Thoracic aorta (tissue), 2 donors: ENCODE measurements at regions not wholly inside any gene's neighbourhood (a gene's known extent, or its start where the extent isn't known, plus 50 kb on each side); places are given as distances from the start of the nearest gene placed in this dataset.

Experiments
- ATAC-seq: fragments of 150-250 bp; one replicate; pipeline ENCODE4 v1.8.0; 2017; ENCODE audit warnings: low read depth; ENCODE audit not compliant: insufficient number of reproducible peaks, low FRiP score
- DNase-seq: peaks from one replicate; pipeline ENCODE4 v3.0.0-alpha.2; 2020; ENCODE audit warnings: low spot score
- H3K27ac ChIP-seq, 2 donors: fragments of 200-600 bp; sonication (generic); 1 replicate in 1 of 2; 2 replicates in 1 of 2; pipeline ENCODE4 v1.5.1; 2016; ENCODE audit warnings: mild to moderate bottlenecking in 2 of 2, moderate library complexity in 2 of 2
- H3K27me3 ChIP-seq: fragments of 200-600 bp; sonication (generic); replicated peaks from 2 replicates; pipeline ENCODE4 v1.6.0; 2016; ENCODE audit warnings: mild to moderate bottlenecking; ENCODE audit not compliant: insufficient read depth
- H3K36me3 ChIP-seq: fragments of 200-600 bp; sonication (generic); one replicate; pipeline ENCODE4 v1.5.1; 2016
- H3K4me1 ChIP-seq, 2 donors: fragments of 200-600 bp; sonication (generic); 1 replicate in 1 of 2; 2 replicates in 1 of 2; pipeline versions ENCODE4 v1.5.1 to v1.6.0; 2016; ENCODE audit warnings: low read depth in 2 of 2, mild to moderate bottlenecking in 1 of 2; ENCODE audit not compliant: control insufficient read depth in 1 of 2
- H3K4me3 ChIP-seq: fragments of 200-600 bp; sonication (generic); 2 replicates; pipeline ENCODE4 v1.5.1; 2016; ENCODE audit warnings: mild to moderate bottlenecking
- H3K9me3 ChIP-seq: fragments of 200-600 bp; sonication (generic); 2 replicates; pipeline ENCODE4 v1.5.1; 2016
- TF ChIP-seq, protein P1 (sequence below): fragments of 200-600 bp; sonication (generic); IDR thresholded peaks from one replicate; pipeline ENCODE4 v1.5.1; 2019; ENCODE audit warnings: antibody characterized with exemption

DNA sequence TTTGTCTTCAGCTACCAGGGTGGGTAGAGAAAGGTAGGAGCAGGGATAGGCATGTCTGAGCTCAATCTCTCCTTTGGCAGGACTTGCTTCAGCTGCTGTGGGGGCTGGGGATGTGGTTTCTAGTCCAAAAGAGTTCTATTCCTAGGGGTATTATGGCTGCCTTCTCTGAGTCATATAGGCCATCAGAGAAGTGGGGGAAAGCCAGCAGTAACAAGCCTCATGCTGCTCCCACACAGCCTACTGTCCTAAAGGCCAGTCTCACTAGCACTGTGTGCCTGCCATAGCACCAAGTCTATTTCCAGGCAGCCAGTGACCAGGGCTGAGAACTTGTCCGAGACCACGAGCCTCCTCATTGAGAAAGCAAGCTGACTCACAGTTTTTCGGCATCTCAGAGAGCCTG, 270.6 kb downstream of the DCAF12L2 start:
- no peaks in the 10 kb centered on the region for H3K9me3 ChIP-seq
- no peaks in the 10 kb centered on the region for H3K36me3 ChIP-seq
- no peaks in the 10 kb centered on the region for H3K27me3 ChIP-seq
- ATAC-seq (no peak), DNase-seq (no peak)
- H3K4me1 ChIP-seq = no peaks in the 10 kb centered on the region
- TF ChIP-seq, protein P1, sequence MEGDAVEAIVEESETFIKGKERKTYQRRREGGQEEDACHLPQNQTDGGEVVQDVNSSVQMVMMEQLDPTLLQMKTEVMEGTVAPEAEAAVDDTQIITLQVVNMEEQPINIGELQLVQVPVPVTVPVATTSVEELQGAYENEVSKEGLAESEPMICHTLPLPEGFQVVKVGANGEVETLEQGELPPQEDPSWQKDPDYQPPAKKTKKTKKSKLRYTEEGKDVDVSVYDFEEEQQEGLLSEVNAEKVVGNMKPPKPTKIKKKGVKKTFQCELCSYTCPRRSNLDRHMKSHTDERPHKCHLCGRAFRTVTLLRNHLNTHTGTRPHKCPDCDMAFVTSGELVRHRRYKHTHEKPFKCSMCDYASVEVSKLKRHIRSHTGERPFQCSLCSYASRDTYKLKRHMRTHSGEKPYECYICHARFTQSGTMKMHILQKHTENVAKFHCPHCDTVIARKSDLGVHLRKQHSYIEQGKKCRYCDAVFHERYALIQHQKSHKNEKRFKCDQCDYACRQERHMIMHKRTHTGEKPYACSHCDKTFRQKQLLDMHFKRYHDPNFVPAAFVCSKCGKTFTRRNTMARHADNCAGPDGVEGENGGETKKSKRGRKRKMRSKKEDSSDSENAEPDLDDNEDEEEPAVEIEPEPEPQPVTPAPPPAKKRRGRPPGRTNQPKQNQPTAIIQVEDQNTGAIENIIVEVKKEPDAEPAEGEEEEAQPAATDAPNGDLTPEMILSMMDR = no peak
- no peak overlapping the region for H3K27ac ChIP-seq
- no peak overlapping the region for H3K4me3 ChIP-seq

DNA sequence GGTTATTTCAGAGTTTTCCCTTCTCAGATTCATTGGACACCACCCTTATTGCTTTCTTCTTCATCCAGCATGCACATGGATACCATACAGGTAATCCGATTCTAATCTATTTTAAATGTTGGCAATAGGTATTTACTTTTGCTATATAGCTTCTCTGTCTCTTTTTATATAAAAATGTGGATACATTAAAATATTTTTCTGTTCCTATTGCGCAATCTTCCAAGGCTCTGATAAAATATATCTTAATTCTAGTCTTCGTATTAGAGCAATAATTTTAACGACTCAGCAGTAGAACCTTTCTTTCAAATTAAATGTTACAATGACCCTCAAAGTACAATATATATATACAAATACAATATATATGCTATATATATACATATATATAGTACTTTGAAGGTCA, 239.8 kb downstream of the DCAF12L2 start:
- DNase-seq (no peak), ATAC-seq (no peak)
- Histone ChIP-seq H3K36me3 (no peaks in the 10 kb centered on the region), H3K4me1 (no peaks in the 10 kb centered on the region), H3K9me3 (no peaks in the 10 kb centered on the region), H3K4me3 (no peak overlapping the region), H3K27me3 (no peaks in the 10 kb centered on the region), H3K27ac (no peak overlapping the region)
- TF ChIP-seq, protein P1 = no peak

DNA sequence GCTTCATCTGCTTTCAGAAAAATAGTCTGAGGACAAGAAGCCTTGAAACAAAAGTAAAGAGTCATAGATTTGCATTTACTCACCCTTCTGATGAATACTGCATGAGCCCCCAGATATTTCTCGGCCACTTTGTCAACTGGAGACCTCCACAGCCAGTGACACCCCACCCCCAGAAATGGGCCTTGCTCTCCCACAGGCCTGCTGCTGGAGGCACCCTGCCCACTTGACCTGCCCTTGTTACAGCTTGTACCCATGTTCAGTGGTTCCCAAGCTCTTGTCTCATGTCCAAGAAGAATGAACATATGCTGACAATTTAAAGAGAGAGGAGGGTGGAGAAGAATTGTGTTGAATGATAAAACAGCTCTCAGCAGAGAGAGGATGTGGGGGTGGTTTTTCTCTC, 225.1 kb downstream of the DCAF12L2 start:
- no peak overlapping the region for H3K4me3 ChIP-seq
- no peak overlapping the region for H3K27ac ChIP-seq
- H3K36me3 ChIP-seq = no peaks in the 10 kb centered on the region
- TF ChIP-seq, protein P1 = no peak
- H3K9me3 ChIP-seq = no peaks in the 10 kb centered on the region
- DNase-seq (no peak), ATAC-seq (no peak)
- H3K27me3 ChIP-seq = no peaks in the 10 kb centered on the region
- H3K4me1 ChIP-seq = no peaks in the 10 kb centered on the region

DNA sequence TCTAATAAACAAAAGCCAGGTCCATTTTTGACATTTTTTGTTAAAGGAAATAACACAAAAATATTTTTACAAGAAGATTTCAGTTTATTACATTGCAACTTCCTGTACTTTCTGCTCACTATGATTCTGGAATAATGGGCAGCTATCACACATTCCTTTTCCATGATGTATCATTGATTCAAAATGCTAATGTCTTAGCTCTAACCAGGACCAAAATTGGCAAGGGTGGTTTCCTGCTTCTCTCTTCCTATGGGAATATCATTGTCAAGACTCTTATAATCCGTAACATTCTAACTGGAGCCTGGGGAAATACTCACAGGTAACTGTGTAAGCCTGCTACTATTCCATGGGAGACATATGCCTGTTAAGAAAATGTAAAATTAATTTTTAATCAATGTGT, 218.6 kb downstream of the DCAF12L2 start:
- ATAC-seq (no peak), DNase-seq (no peak)
- H3K27me3 ChIP-seq = no peaks in the 10 kb centered on the region
- TF ChIP-seq, protein P1 = no peak
- no peak overlapping the region for H3K27ac ChIP-seq
- no peaks in the 10 kb centered on the region for H3K9me3 ChIP-seq
- no peaks in the 10 kb centered on the region for H3K36me3 ChIP-seq
- H3K4me3 ChIP-seq = no peak overlapping the region
- no peaks in the 10 kb centered on the region for H3K4me1 ChIP-seq

DNA sequence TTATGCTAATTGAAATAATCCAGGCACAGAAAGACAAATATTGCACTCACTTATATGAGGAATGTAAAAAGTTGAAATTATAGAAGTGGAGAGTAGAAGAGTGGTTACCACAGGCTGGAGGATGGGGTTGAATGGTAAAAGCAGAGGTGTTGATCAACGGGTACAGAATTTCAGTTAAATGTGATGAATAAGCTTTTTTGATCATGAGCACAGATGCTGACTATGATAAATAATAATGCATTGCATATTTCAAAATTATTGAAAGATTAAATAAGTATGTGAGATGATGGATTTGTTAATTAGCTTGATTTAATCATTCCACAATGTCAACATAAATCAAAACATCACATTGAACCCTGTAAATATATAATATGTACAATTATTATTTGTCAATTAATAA, 213.1 kb downstream of the DCAF12L2 start:
- TF ChIP-seq, protein P1 = no peak
- ATAC-seq (no peak), DNase-seq (no peak)
- H3K36me3 ChIP-seq = no peaks in the 10 kb centered on the region
- H3K27me3 ChIP-seq = no peaks in the 10 kb centered on the region
- H3K4me1 ChIP-seq = no peaks in the 10 kb centered on the region
- H3K4me3 ChIP-seq = no peak overlapping the region
- H3K9me3 ChIP-seq = no peaks in the 10 kb centered on the region
- no peak overlapping the region for H3K27ac ChIP-seq
